ENCODE measurements at regions not wholly inside any gene's neighbourhood (a gene's known extent, or its start where the extent isn't known, plus 50 kb on each side); places are given as distances from the start of the nearest gene placed in this dataset.
A peak's percentile ranks its signal among the peaks of the same experiment; 100 is the strongest.

DNA sequence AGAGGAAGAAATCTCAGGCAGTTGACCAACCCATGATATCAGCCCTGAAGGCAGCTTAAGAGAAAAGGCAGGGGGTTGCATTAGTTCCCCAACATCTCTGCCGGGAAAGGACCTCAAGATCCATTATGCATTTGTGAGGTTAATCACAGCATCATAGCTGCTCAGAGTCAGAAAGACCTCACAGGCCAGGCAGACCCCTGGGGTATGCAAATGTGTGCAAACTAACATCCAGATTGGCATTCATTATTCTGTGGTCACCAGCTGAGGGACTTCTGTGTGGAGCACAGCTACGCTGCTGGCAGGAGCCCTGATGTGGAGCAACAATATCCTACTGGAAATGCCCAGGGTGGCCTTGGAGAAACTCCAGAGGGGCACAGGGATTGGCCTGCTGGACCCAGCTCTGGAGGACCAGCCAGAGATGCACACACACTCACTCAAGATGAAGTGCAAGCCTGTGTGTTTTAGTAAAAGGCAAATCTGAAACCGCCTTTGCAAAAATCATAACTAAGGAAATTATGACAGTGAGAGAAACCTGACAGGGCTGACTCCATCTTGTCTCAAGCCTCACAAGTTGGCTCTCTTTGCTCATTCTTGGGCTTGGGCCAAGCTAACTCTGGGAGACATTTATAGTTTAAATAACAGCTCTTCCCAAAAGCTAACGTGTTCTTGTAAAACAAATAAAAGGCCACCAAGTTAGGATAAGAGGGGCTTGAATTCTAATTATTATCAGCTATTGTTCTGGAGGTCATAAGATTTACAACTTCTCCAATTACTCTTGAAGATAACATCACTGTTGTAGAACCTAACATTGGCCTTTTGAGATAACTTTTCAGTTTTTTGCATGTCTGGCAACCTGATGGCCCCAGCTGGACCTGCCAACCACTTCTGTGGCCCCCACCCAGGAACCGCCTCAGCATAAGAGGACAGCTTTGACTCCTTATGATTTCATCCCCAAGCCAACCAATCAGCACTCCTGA is 257.1 kb downstream of the UACA start:
- H3K27ac ChIP-seq (replicated peaks), result no peak overlapping the region
- H3K36me3 ChIP-seq, result no peaks in the 10 kb centered on the region
- intact Hi-C loops (cut with micrococcal nuclease), result no loop called here
- peaks cover 27% of the 10 kb centered on the region for H3K9me3 ChIP-seq (replicated peaks)
- no peak for DNase-seq
- TF ChIP-seq, protein P1, sequence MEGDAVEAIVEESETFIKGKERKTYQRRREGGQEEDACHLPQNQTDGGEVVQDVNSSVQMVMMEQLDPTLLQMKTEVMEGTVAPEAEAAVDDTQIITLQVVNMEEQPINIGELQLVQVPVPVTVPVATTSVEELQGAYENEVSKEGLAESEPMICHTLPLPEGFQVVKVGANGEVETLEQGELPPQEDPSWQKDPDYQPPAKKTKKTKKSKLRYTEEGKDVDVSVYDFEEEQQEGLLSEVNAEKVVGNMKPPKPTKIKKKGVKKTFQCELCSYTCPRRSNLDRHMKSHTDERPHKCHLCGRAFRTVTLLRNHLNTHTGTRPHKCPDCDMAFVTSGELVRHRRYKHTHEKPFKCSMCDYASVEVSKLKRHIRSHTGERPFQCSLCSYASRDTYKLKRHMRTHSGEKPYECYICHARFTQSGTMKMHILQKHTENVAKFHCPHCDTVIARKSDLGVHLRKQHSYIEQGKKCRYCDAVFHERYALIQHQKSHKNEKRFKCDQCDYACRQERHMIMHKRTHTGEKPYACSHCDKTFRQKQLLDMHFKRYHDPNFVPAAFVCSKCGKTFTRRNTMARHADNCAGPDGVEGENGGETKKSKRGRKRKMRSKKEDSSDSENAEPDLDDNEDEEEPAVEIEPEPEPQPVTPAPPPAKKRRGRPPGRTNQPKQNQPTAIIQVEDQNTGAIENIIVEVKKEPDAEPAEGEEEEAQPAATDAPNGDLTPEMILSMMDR (IDR thresholded peaks at IDR 0.05; ENCODE audit: borderline replicate concordance), result no peak
- no peaks in the 10 kb centered on the region for H3K27me3 ChIP-seq (ENCODE audit: low read depth)
- no peak overlapping the region for H3K4me3 ChIP-seq
- peaks cover 30% of the 10 kb centered on the region for H3K4me1 ChIP-seq

DNA sequence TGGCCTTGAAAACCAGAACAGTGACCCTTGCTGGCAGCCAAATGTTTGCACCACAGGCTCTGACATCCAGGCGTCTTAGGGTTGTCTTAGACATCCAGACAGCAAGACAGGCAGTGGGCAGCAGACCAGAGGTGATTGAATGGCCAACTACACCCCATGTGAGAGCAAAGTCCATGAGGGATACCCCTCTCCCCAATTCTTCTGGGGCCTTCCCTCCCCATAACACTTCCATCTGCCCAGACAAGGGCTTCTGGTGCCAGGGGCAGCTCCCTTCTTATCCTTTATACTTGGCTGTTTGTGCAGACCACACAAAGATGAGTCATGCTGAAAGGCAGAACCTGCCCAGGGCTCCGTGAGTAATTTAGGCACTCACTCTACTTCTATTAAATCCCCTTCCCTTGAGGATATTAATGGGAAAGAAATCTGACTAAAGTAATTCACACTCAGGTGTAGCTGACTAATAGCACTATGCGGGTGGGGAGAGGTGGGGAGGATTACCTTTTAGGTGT is 257.9 kb downstream of the UACA start:
- H3K4me3 ChIP-seq, result no peak overlapping the region
- H3K9me3 ChIP-seq (replicated peaks), result peaks cover 20% of the 10 kb centered on the region
- peaks cover 30% of the 10 kb centered on the region for H3K4me1 ChIP-seq
- H3K27ac ChIP-seq (replicated peaks), result no peak overlapping the region
- H3K36me3 ChIP-seq, result no peaks in the 10 kb centered on the region
- TF ChIP-seq, protein P1 (IDR thresholded peaks at IDR 0.05; ENCODE audit: borderline replicate concordance), result no peak
- intact Hi-C loops (cut with micrococcal nuclease), result no loop called here
- H3K27me3 ChIP-seq (ENCODE audit: low read depth), result no peaks in the 10 kb centered on the region
- DNase-seq, result no peak

DNA sequence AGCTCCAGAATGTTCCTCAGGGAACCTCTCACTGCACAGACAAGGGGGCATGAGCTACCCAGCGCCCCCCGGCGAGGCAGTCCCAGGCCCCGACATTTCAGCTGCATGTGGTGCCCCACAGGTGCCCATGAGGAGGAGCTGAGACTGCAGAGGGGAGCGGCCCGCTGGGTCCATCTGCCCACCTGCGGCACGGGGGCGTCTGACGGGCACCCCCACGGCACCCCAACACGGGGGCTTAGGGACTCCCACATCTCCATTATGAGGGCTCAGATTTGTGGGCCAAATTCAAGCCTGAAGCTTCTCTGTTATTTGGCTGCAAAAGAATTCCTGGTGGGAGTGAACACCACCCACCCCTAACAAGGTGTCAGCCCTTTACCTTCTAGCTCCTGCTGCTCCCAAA is 258.4 kb downstream of the UACA start:
- TF ChIP-seq, protein P1 (IDR thresholded peaks at IDR 0.05; ENCODE audit: borderline replicate concordance), result no peak
- no peak overlapping the region for H3K4me3 ChIP-seq
- H3K9me3 ChIP-seq (replicated peaks), result peaks cover 15% of the 10 kb centered on the region
- no peaks in the 10 kb centered on the region for H3K36me3 ChIP-seq
- no peaks in the 10 kb centered on the region for H3K27me3 ChIP-seq (ENCODE audit: low read depth)
- intact Hi-C loops (cut with micrococcal nuclease), result no loop called here
- no peak for DNase-seq
- H3K4me1 ChIP-seq, result peaks cover 30% of the 10 kb centered on the region
- no peak overlapping the region for H3K27ac ChIP-seq (replicated peaks)

DNA sequence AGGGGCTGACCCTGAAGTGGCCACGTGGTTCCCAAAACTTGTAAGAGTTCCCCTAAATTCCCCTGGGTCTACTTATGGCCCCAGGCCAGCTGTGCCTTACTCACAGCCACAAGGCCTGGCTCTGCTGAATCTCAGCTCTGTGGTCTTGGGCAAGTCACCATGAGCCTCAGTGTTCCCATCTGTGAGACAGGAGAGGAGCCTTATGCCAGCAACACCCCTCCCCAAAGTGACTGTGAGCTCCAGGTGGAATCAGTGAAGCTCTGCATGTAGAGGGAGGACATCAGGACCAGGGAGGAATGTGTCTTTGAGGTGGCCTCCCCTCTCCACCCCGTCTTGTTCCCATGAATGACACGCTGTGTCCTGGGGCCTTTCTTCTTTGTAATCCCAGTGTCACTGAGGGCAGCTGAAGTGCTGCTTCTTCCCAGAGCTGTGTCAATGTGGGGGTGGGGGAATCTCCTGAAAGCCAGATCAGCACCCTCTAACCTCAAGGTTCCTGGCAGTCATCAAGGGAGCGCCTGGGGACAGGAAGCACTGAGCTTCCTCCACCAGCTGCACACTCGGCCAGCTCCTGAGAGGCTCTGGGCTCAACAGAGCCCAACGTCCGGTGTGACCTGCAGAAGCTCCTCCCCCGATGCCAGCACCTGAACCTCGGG is 258.9 kb downstream of the UACA start:
- Histone ChIP-seq H3K36me3 (no peaks in the 10 kb centered on the region), H3K27me3 (ENCODE audit: low read depth) (no peaks in the 10 kb centered on the region), H3K4me3 (no peak overlapping the region), H3K4me1 (peaks cover 30% of the 10 kb centered on the region), H3K9me3 (replicated peaks) (peaks cover 9% of the 10 kb centered on the region), H3K27ac (replicated peaks) (peak overlapping the region; percentile 9)
- DNase-seq, result peak; percentile 62
- TF ChIP-seq, protein P1 (IDR thresholded peaks at IDR 0.05; ENCODE audit: borderline replicate concordance), result no peak
- intact Hi-C loops (cut with micrococcal nuclease), result no loop called here

DNA sequence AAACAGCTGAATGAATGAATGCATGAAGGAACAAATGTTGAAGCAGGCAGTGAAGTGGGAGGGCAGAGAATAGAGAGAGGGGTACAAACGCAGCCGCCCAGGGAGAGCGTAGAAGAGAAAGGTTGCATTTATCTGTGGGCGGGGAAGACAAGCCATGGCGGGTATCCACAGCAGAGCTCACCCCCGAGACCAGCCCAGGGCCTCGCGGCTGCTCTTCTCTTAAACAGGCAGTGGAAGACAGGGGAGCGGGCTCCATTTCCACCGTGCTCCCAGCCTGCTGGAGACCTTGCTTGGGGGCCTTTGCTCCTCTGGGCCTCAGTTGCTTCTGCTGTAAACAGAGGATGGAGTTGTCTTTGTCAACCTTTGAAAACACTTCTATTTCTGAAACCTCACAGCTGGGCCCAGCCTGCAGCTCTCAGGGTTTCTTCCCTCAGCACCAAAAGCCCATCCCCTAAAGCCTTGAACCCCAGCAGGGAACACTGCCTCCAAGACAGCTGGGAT is 259.5 kb downstream of the UACA start:
- H3K9me3 ChIP-seq (replicated peaks), result peaks cover 7% of the 10 kb centered on the region
- DNase-seq, result no peak
- H3K4me3 ChIP-seq, result no peak overlapping the region
- peak overlapping the region; percentile 9 for H3K27ac ChIP-seq (replicated peaks)
- H3K27me3 ChIP-seq (ENCODE audit: low read depth), result no peaks in the 10 kb centered on the region
- peaks cover 30% of the 10 kb centered on the region for H3K4me1 ChIP-seq
- no peaks in the 10 kb centered on the region for H3K36me3 ChIP-seq
- TF ChIP-seq, protein P1 (IDR thresholded peaks at IDR 0.05; ENCODE audit: borderline replicate concordance), result no peak
- intact Hi-C loops (cut with micrococcal nuclease), result no loop called here

All from left ventricle myocardium inferior (tissue), 1 donor.